ENCODE measurements at regions not wholly inside any gene's neighbourhood (a gene's known extent, or its start where the extent isn't known, plus 50 kb on each side); places are given as distances from the start of the nearest gene placed in this dataset.

GRCh38 chr2:83630351-83630750 is 828.7 kb downstream of the SUCLG1 start:
- H3K4me3 ChIP-seq (ENCODE audit: low read depth, low read length) = no peak overlapping the region
- no peak for TF ChIP-seq CTCF (IDR thresholded peaks at IDR 0.05; ENCODE audit: low read depth, low read length)

GRCh38 chr2:83615511-83615910 is 843.6 kb downstream of the SUCLG1 start:
- no peak for TF ChIP-seq CTCF (IDR thresholded peaks at IDR 0.05; ENCODE audit: low read depth, low read length)

GRCh38 chr2:83613178-83613577 is 845.9 kb downstream of the SUCLG1 start:
- TF ChIP-seq CTCF (IDR thresholded peaks at IDR 0.05; ENCODE audit: low read depth, low read length) = no peak
- no peak overlapping the region for H3K4me3 ChIP-seq (ENCODE audit: low read depth, low read length)

More at GRCh38 chr2:83615511-83615910, 843.6 kb downstream of the SUCLG1 start:
- H3K4me3 ChIP-seq (ENCODE audit: low read depth, low read length) = no peak overlapping the region

GRCh38 chr2:83602753-83603152 is 856.3 kb downstream of the SUCLG1 start:
- H3K4me3 ChIP-seq (ENCODE audit: low read depth, low read length) = no peak overlapping the region
- TF ChIP-seq CTCF (IDR thresholded peaks at IDR 0.05; ENCODE audit: low read depth, low read length) = no peak

GRCh38 chr2:83596592-83597282 is 862.3 kb downstream of the SUCLG1 start:
- H3K4me3 ChIP-seq (ENCODE audit: low read depth, low read length) = no peak overlapping the region
- no peak for TF ChIP-seq CTCF (IDR thresholded peaks at IDR 0.05; ENCODE audit: low read depth, low read length)

GRCh38 chr2:83595926-83596325 is 863.2 kb downstream of the SUCLG1 start:
- no peak for TF ChIP-seq CTCF (IDR thresholded peaks at IDR 0.05; ENCODE audit: low read depth, low read length)

GRCh38 chr2:83595121-83595690 is 863.9 kb downstream of the SUCLG1 start:
- TF ChIP-seq CTCF (IDR thresholded peaks at IDR 0.05; ENCODE audit: low read depth, low read length) = no peak
- no peak overlapping the region for H3K4me3 ChIP-seq (ENCODE audit: low read depth, low read length)

More at GRCh38 chr2:83595926-83596325, 863.2 kb downstream of the SUCLG1 start:
- no peak overlapping the region for H3K4me3 ChIP-seq (ENCODE audit: low read depth, low read length)
